ENCODE measurements at regions not wholly inside any gene's neighbourhood (a gene's known extent, or its start where the extent isn't known, plus 50 kb on each side); places are given as distances from the start of the nearest gene placed in this dataset.

DNA sequence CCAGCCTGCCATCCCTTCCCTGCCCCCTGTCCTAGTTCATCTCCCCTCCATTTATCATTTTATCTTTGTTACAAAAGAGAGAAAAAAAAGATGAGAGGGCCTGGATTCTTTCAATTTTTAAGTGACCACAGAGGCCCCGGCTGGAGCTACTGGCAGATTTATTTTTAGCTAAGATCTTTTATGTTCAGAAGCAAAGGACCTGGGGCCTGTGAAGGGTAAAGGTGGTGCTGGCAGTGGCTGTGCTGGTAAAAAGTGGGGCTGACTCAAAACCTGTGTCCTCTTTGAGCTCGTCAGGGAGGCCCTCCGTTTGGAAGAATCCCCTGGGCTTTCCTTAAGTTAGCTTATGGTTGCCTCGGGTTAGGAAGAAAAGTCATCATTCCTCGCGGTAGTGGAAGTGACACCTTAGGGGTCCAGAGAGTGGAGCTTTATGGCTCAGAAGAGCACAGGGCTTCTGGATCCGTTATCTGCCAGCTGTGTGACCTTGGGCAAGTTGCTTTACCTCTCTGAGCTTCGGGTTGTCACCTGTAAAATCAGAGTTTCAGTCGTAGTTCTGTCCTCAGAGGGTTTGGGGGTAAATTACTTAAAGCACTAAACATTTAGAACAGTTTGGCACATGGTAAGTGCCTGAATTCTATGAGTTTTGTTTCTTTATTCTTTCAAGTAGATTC is 923.8 kb upstream of the EEF2KMT start:
- DNase-seq = no peak

DNA sequence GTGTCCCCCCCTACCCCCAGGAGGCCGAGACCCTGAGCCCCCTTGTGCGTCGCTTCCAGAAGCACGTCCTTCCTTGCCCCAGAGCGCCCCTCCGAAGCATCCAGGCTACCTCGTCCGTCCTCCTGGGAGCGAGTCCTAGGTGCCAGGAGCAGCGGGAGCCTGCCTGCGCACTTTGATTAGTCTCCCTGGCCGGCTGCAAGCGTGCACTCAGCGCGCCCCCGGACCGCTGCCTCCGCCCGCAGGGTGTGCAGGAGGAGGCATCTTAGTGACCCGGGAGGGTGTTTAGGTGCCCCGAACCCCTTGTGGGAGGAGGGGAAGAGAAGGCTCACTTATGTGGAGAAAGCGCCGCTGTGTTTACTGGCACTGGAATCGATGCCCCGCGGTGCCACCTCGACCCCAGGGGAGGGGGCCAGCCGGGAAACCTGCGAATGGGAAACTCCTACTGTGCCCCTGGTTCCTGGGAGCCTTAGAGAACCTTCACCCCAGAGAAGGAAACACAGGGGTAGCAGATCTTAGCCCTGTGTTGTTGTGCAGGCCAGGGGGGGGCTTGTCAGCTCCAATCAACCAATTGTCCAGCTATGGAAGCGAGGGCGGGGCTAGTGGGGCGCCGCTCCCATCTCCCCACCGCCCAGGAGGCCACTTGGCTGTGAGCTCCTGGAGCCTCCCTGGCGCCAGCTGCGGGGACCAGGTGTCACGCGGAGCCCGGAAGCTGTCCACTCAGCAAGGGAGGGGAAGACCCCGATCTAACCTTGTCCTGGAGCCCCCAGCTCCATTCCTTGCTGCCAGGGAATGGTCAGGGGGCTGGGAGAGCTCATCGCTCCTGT is 922.8 kb upstream of the EEF2KMT start:
- DNase-seq = no peak

GRCh38 chr16:6019490-6019991 is 921.9 kb upstream of the EEF2KMT start:
- no peak for DNase-seq

DNA sequence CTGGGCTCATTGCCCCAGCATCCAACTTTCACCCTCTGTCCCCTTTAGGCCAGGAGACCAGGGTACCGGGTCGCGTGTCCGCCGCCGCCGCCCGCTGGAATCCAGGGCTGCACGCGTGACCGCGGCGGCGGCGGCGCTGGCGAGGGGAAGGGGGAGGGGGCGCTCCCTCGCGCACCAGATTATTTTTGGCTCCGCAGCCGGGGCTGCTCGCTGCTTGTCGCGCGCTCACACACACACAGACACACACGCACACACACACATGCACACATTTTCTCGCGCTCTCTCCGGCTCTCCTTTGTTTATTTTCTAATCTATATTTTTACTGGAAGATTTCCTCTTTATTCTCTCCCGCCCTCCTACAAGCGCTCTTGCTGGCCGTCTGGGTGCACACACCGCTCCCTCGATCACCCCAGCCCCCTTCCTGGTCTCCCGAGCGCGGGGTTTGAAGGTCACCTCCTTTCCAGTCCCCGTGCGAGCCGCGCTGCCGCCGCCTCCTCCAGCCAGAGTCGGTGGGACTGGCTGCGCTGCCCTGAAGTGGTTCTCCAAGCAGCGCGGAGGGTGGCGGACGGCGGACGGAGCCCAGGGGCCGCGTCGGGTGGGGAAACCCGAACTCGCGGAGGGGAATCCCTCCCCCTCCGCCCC is 921.4 kb upstream of the EEF2KMT start:
- DNase-seq = no peak

DNA sequence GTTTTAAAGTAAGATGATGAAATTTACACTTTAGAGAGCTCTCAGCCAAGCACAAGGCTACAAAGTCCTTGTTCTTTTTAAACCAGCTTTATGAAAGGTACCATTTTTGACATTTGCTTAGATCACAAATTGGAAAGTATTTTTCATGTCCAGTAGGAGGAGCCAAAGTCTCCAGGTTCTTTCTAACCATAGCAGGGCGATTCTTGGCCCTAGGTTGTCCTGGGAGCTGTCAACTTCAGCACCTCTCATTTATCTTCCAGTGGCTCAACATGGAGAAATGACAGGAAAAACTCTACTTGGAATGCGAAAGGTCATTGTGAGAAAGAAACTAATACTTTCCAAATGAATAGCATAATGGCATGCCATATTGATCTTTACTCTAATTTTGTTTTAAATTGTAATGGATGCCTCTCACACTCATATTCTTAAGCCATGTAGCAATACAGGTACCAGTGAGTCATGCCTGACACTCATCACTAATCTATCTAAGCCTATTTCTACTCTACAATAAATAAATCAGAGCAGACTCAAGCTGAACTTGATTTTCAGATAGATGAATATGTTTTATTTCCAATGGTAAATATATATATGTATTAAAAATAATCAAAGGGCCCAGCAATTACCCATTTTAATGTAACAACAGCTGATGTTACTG is 919.1 kb upstream of the EEF2KMT start:
- DNase-seq = no peak

DNA sequence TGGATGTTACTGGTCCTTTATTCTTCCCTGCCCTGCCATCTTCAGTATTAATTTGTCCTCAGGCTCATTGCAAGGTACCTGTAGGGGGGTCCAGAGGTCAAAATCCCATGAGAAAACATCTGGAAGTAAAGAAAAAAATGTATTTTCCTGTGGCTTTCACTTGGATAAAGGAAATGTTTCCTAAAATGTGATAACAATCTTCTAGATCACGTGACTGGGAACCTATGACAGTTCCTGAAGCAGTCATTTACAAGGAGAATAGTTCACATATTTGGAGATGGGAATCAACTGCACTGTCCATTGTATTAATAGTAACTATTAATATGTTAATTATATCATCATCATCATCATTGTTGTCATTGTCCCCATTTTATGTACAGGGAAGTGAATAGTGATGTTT is 915.1 kb upstream of the EEF2KMT start:
- no peak for DNase-seq

GRCh38 chr16:6009151-6009550 is 911.6 kb upstream of the EEF2KMT start:
- no peak for DNase-seq

GRCh38 chr16:6008670-6009069 is 911.1 kb upstream of the EEF2KMT start:
- no peak for DNase-seq

- DNase-seq = no peak
These were observed 895.8 kb upstream of the EEF2KMT start for GRCh38 chr16:5993356-5993755.

- no peak for DNase-seq
These were observed 885.4 kb upstream of the EEF2KMT start for GRCh38 chr16:5982979-5983378.

GRCh38 chr16:5979905-5980550 is 882.4 kb upstream of the EEF2KMT start:
- DNase-seq = no peak

DNA sequence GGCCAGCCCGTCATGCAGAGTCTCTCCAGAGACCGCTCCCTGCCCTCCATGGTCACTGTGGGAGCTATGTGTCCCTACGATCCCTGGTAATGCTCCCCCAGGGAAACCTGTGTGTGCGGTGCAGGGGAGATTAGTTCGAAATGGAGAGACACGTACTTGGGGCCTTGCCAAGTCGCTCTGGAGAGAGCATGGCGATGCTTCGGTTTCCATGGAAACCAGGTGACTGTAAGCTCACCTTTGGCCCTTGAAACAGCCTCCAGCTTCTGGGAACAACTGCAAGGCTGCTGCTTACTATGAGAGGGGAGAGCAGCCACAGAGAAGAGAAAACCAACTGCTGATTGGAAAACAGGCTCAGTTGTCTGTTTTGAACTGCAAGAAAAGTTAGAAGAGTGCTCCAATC is 879.7 kb upstream of the EEF2KMT start:
- DNase-seq = no peak

DNA sequence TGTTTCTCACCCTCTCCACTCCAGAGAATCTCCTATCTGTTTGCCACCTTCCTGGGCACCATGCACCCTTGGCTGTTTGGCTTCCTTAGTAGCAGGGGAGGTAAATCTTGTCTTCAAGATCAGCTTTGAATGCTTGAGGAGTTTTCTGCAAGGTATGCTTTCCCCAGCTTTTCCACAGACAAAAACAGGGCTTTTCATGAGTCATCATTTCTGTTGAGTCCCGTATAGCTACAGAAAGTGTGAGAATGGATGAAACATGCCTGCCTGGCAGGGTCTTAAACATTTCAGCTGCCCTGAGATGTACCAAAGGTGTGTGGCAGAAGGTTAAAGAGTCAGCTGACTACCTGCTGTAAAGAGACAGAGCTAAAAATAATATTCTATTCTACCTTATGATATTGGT is 875.2 kb upstream of the EEF2KMT start:
- no peak for DNase-seq

GRCh38 chr16:5971924-5972323 is 874.3 kb upstream of the EEF2KMT start:
- DNase-seq = no peak

- no peak for DNase-seq
These were observed 873.5 kb upstream of the EEF2KMT start for GRCh38 chr16:5971106-5971505.

- DNase-seq = no peak
These were observed 868.4 kb upstream of the EEF2KMT start for GRCh38 chr16:5966004-5966403.

DNA sequence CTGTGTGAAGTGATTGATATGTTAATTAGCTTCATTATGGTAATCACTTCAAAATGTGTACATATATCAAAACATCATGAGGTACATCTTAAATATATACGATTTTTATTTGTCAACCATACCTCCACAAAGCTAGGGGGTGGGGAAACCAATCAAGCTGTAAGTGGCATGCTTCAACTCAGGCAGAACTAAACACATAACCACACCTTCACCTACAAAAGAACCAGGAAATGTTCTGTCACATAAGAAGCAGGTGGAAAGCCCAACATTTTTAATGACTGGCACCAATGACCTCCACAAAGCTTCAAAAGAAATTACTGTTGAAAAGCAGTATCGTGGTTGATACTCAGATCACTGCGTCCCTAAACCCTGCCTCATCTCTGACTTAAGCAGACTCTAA is 867.7 kb upstream of the EEF2KMT start:
- DNase-seq = no peak

- no peak for DNase-seq
These were observed 853.9 kb upstream of the EEF2KMT start for GRCh38 chr16:5951486-5951885.

GRCh38 chr16:5944971-5945370 is 847.4 kb upstream of the EEF2KMT start:
- no peak for DNase-seq

GRCh38 chr16:5938607-5939006 is 841.0 kb upstream of the EEF2KMT start:
- no peak for DNase-seq

DNA sequence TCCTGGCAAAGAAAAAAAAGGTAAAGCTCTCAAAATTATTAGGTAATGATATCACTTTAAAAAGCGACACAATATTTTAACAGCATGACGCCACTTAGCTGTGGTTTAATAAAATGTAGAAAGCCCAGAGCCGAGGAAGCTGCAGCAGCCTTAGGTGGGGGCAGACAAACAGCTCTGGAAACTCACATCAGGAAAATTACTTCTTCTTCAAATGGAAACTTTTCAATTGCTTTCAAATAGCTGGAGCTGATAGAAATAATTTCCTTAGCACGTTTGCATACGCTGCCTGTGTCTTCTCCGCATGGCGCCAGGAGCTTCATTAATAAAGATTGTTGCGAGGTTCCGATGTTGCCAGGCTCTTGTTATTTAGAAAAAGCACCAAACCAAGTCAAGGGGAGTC is 835.3 kb upstream of the EEF2KMT start:
- no peak for DNase-seq

- no peak for DNase-seq
These were observed 831.0 kb upstream of the EEF2KMT start for GRCh38 chr16:5928476-5929065.

Data from activated CD4-positive, alpha-beta T cell treated with anti-CD3 and anti-CD28 coated beads, Interleukin-2, amount 50 U/mL, for 1 hour (primary cell).